K562 (cell line): ENCODE measurements at regions not wholly inside any gene's neighbourhood (a gene's known extent, or its start where the extent isn't known, plus 50 kb on each side); places are given as distances from the start of the nearest gene placed in this dataset.

Source experiments
- CTCF ChIP-seq, 3 experiments: IDR thresholded peaks in 2 of 3; conservative IDR thresholded peaks in 1 of 3; 2 replicates each; pipeline ENCODE4 v1.5.1; 2011 to 2012; ENCODE audit warnings: low read length in 3 of 3, mild to moderate bottlenecking in 3 of 3, control low read depth in 2 of 3, improper control_type of control experiment in 1 of 3, inconsistent platforms in 1 of 3, low read depth in 1 of 3, mixed read lengths in 1 of 3, moderate library complexity in 1 of 3; ENCODE audit not compliant: insufficient read depth in 2 of 3
- GABPB1 ChIP-seq: sonication (generic); formaldehyde crosslinking; IDR thresholded peaks from 2 replicates; pipeline ENCODE4 v1.8.0; 2022; ENCODE audit warnings: mild to moderate bottlenecking, missing genetic modification reagents
- ZNF217 ChIP-seq: sonication (generic); formaldehyde crosslinking; IDR thresholded peaks from 2 replicates; pipeline ENCODE4 v1.8.0; 2022; ENCODE audit warnings: mild to moderate bottlenecking, missing genetic modification reagents

GRCh38 chr22:48712558-48713271, 1115.0 kb downstream of the BRD1 start:
- TF ChIP-seq ZNF217 (CRISPR knock-in tag), result no peak
- TF ChIP-seq CTCF (IDR thresholded peaks at IDR 0.05 in 2 of 3, conservative IDR thresholded peaks at IDR 0.05 in 1 of 3; ENCODE audit: insufficient read depth in 2 of 3, low read depth in 1 of 3, low read length in 3 of 3), result no peak
- no peak for TF ChIP-seq GABPB1 (CRISPR knock-in tag)
